ENCODE measurements at regions not wholly inside any gene's neighbourhood (a gene's known extent, or its start where the extent isn't known, plus 50 kb on each side); places are given as distances from the start of the nearest gene placed in this dataset.

DNA sequence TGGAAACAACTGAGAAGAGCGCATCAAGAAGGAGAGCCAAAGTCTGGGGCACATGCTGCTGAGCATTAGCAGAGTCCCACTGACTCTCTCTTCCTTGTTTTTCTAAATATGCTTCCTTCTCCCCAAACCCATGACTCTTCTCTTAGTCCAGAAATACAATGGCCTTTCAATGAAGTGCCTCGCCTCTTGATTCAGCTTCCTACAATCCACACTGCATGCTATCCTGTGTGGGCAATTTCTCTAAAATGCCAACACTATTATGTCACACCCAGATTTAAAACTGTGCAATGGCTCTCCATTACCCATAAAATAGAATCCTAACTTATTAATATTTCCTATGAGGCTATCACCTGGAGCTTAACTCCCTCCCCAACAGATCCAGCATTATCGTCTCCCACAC, 198.6 kb downstream of the RPAP3 start:
- intact Hi-C loops (cut with micrococcal nuclease): no loop called here
- no peaks in the 10 kb centered on the region for H3K36me3 ChIP-seq (ENCODE audit: low read depth, low read length)
- TF ChIP-seq CTCF (conservative IDR thresholded peaks at IDR 0.05; ENCODE audit: low read depth, low read length) (no peak), EZH2phosphoT487 (IDR thresholded peaks at IDR 0.05; ENCODE audit: borderline replicate concordance, low read length) (no peak), EZH2 (IDR thresholded peaks at IDR 0.05; ENCODE audit: low read length, unreplicated experiment) (no peak)
- H4K20me1 ChIP-seq (ENCODE audit: low read length): no peaks in the 10 kb centered on the region
- H3K9me2 ChIP-seq (replicated peaks; ENCODE audit: low read length): no peaks in the 10 kb centered on the region
- no peak overlapping the region for H3K9ac ChIP-seq (ENCODE audit: low read length)
- no peak overlapping the region for H3K27ac ChIP-seq (ENCODE audit: low read length)
- no peak overlapping the region for H2AFZ ChIP-seq (ENCODE audit: low read length)
- POLR2A ChIA-PET (ENCODE audit: unreplicated experiment): no interaction called here
- no peak overlapping the region for H3K4me2 ChIP-seq (ENCODE audit: low read length)
- peaks cover 13% of the 10 kb centered on the region for H3K4me1 ChIP-seq (ENCODE audit: insufficient read depth, low read length)
- H3F3A ChIP-seq (ENCODE audit: low read length, unreplicated experiment): no peaks in the 10 kb centered on the region
- no peak overlapping the region for H3K4me3 ChIP-seq (ENCODE audit: low read length)
- no peaks in the 10 kb centered on the region for H3K9me3 ChIP-seq (ENCODE audit: low read length)
- no peak for ATAC-seq
- no peak for DNase-seq
- no peaks in the 10 kb centered on the region for H3K79me2 ChIP-seq (ENCODE audit: low read length)
- BruUV-seq (replicated peaks): no TSS peak
- no peaks in the 10 kb centered on the region for H3K27me3 ChIP-seq (ENCODE audit: low read length)
- CTCF ChIA-PET: no interaction called here

DNA sequence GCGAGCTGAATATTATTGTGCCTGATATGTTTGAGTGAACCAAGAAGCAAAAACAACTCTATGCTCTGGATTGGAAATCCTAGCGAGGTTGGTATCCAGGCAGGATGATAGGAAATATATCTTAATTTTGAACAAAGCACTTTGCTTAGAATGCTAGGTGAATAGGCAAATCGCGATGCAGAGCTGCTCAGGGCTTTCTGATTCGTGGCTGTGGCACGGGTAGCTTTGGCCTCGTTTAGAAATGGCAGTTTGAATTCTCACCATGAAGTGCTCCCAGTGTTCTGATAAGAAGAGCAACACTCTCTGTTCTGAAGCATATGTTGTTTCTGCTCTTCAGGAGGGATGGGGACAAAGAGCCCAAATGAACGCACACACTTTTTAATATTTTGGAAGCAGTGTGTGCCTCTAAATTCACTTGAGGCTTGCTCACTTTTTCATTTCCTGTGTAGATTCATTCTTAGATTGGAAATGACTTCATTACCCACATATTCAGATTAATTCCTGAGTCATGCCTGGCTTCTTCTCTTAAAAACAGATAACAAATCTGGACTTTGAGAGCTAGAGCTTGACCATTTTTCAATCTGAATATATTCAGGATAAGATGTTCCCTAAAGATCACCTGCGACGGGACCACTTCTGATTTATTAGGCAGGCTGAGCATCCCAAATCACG, 200.9 kb downstream of the RPAP3 start:
- Histone ChIP-seq H3K79me2 (ENCODE audit: low read length) (no peaks in the 10 kb centered on the region), H3K27me3 (ENCODE audit: low read length) (no peaks in the 10 kb centered on the region), H3K4me2 (ENCODE audit: low read length) (peak overlapping the region; percentile 41), H3K9me2 (replicated peaks; ENCODE audit: low read length) (no peaks in the 10 kb centered on the region), H3K4me3 (ENCODE audit: low read length) (no peak overlapping the region), H3K9ac (ENCODE audit: low read length) (no peak overlapping the region), H3K27ac (ENCODE audit: low read length) (no peak overlapping the region), H3K9me3 (ENCODE audit: low read length) (no peaks in the 10 kb centered on the region), H3K36me3 (ENCODE audit: low read depth, low read length) (no peaks in the 10 kb centered on the region), H2AFZ (ENCODE audit: low read length) (peak overlapping the region; percentile 41), H3F3A (ENCODE audit: low read length, unreplicated experiment) (no peaks in the 10 kb centered on the region), H3K4me1 (ENCODE audit: insufficient read depth, low read length) (peaks cover 13% of the 10 kb centered on the region), H4K20me1 (ENCODE audit: low read length) (no peaks in the 10 kb centered on the region)
- TF ChIP-seq EZH2phosphoT487 (IDR thresholded peaks at IDR 0.05; ENCODE audit: borderline replicate concordance, low read length) (no peak), EZH2 (IDR thresholded peaks at IDR 0.05; ENCODE audit: low read length, unreplicated experiment) (no peak), CTCF (conservative IDR thresholded peaks at IDR 0.05; ENCODE audit: low read depth, low read length) (no peak)
- intact Hi-C loops (cut with micrococcal nuclease): no loop called here
- CTCF ChIA-PET: no interaction called here
- ATAC-seq (peak; percentile 49), DNase-seq (peak; percentile 52)
- POLR2A ChIA-PET (ENCODE audit: unreplicated experiment): no interaction called here
- no TSS peak for BruUV-seq (replicated peaks)

DNA sequence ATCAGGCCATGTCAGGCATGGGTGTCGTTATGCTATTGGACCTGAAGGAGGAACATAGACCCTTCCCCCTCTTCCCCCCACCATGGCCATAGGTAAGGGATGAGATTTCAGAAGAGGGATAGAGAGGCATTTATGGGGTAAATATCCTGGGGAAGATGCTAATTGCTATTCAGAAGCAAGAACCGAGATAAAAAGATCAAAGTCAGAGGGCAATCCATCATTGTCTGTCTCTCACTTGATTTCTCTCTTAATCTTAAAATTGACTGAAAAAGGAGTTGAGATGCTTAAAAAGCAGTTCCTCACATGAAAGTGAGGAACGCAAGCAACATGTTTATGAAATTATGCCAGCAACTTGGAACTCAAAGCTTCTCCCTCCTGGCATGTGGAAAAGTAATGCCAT, 212.0 kb downstream of the RPAP3 start:
- no peaks in the 10 kb centered on the region for H3K79me2 ChIP-seq (ENCODE audit: low read length)
- no peaks in the 10 kb centered on the region for H3K9me3 ChIP-seq (ENCODE audit: low read length)
- H3K9me2 ChIP-seq (replicated peaks; ENCODE audit: low read length): no peaks in the 10 kb centered on the region
- CTCF ChIA-PET: no interaction called here
- H2AFZ ChIP-seq (ENCODE audit: low read length): no peak overlapping the region
- H3F3A ChIP-seq (ENCODE audit: low read length, unreplicated experiment): no peaks in the 10 kb centered on the region
- no peak overlapping the region for H3K4me2 ChIP-seq (ENCODE audit: low read length)
- H3K27ac ChIP-seq (ENCODE audit: low read length): no peak overlapping the region
- H4K20me1 ChIP-seq (ENCODE audit: low read length): no peaks in the 10 kb centered on the region
- H3K4me3 ChIP-seq (ENCODE audit: low read length): no peak overlapping the region
- TF ChIP-seq EZH2phosphoT487 (IDR thresholded peaks at IDR 0.05; ENCODE audit: borderline replicate concordance, low read length) (no peak), EZH2 (IDR thresholded peaks at IDR 0.05; ENCODE audit: low read length, unreplicated experiment) (no peak), CTCF (conservative IDR thresholded peaks at IDR 0.05; ENCODE audit: low read depth, low read length) (no peak)
- intact Hi-C loops (cut with micrococcal nuclease): no loop called here
- no peak overlapping the region for H3K9ac ChIP-seq (ENCODE audit: low read length)
- POLR2A ChIA-PET (ENCODE audit: unreplicated experiment): no interaction called here
- DNase-seq (no peak), ATAC-seq (no peak)
- no peaks in the 10 kb centered on the region for H3K36me3 ChIP-seq (ENCODE audit: low read depth, low read length)
- peaks cover 28% of the 10 kb centered on the region for H3K27me3 ChIP-seq (ENCODE audit: low read length)
- no TSS peak for BruUV-seq (replicated peaks)
- peaks cover 9% of the 10 kb centered on the region for H3K4me1 ChIP-seq (ENCODE audit: insufficient read depth, low read length)

All from PC-3 (cell line).